ENCODE measurements at regions not wholly inside any gene's neighbourhood (a gene's known extent, or its start where the extent isn't known, plus 50 kb on each side); places are given as distances from the start of the nearest gene placed in this dataset.

GRCh38 chr20:12219798-12220197 is 302.1 kb downstream of the BTBD3 start:
- ChIA-PET POLR2A (ENCODE audit: unreplicated experiment) (no interaction called here), CTCF (no interaction called here)
- no peak overlapping the region for H3K4me3 ChIP-seq (ENCODE audit: low read length)
- H3K27ac ChIP-seq (ENCODE audit: low read length), result no peak overlapping the region
- DNase-seq, result no peak
- no peak overlapping the region for H2AFZ ChIP-seq (ENCODE audit: low read length)
- BruUV-seq (replicated peaks), result no TSS peak
- no peaks in the 10 kb centered on the region for H3K9me2 ChIP-seq (replicated peaks; ENCODE audit: low read length)
- no peaks in the 10 kb centered on the region for H3K36me3 ChIP-seq (ENCODE audit: low read depth, low read length)
- no peaks in the 10 kb centered on the region for H3F3A ChIP-seq (ENCODE audit: low read length, unreplicated experiment)
- H3K79me2 ChIP-seq (ENCODE audit: low read length), result no peaks in the 10 kb centered on the region
- no peaks in the 10 kb centered on the region for H4K20me1 ChIP-seq (ENCODE audit: low read length)
- intact Hi-C loops (cut with micrococcal nuclease), result no loop called here
- H3K9ac ChIP-seq (ENCODE audit: low read length), result no peak overlapping the region
- no peak overlapping the region for H3K4me2 ChIP-seq (ENCODE audit: low read length)
- H3K9me3 ChIP-seq (ENCODE audit: low read length), result no peaks in the 10 kb centered on the region
- no peaks in the 10 kb centered on the region for H3K4me1 ChIP-seq (ENCODE audit: insufficient read depth, low read length)
- no peak for ATAC-seq
- TF ChIP-seq EZH2 (IDR thresholded peaks at IDR 0.05; ENCODE audit: low read length, unreplicated experiment) (no peak), EZH2phosphoT487 (IDR thresholded peaks at IDR 0.05; ENCODE audit: borderline replicate concordance, low read length) (no peak)
- peaks cover 44% of the 10 kb centered on the region for H3K27me3 ChIP-seq (ENCODE audit: low read length)

GRCh38 chr20:12223057-12223456 is 305.4 kb downstream of the BTBD3 start:
- H3K4me2 ChIP-seq (ENCODE audit: low read length), result no peak overlapping the region
- H4K20me1 ChIP-seq (ENCODE audit: low read length), result no peaks in the 10 kb centered on the region
- no peak overlapping the region for H2AFZ ChIP-seq (ENCODE audit: low read length)
- no peak overlapping the region for H3K9ac ChIP-seq (ENCODE audit: low read length)
- DNase-seq, result no peak
- no peak overlapping the region for H3K4me3 ChIP-seq (ENCODE audit: low read length)
- H3K36me3 ChIP-seq (ENCODE audit: low read depth, low read length), result no peaks in the 10 kb centered on the region
- intact Hi-C loops (cut with micrococcal nuclease), result no loop called here
- no peaks in the 10 kb centered on the region for H3K4me1 ChIP-seq (ENCODE audit: insufficient read depth, low read length)
- H3K27me3 ChIP-seq (ENCODE audit: low read length), result peaks cover 35% of the 10 kb centered on the region
- H3K79me2 ChIP-seq (ENCODE audit: low read length), result no peaks in the 10 kb centered on the region
- H3K27ac ChIP-seq (ENCODE audit: low read length), result no peak overlapping the region
- H3K9me2 ChIP-seq (replicated peaks; ENCODE audit: low read length), result no peaks in the 10 kb centered on the region
- no peaks in the 10 kb centered on the region for H3F3A ChIP-seq (ENCODE audit: low read length, unreplicated experiment)
- ATAC-seq, result no peak
- no peak for TF ChIP-seq CTCF (conservative IDR thresholded peaks at IDR 0.05; ENCODE audit: low read depth, low read length)
- no peak for TF ChIP-seq EZH2 (IDR thresholded peaks at IDR 0.05; ENCODE audit: low read length, unreplicated experiment)
- TF ChIP-seq EZH2phosphoT487 (IDR thresholded peaks at IDR 0.05; ENCODE audit: borderline replicate concordance, low read length), result no peak
- no TSS peak for BruUV-seq (replicated peaks)
- POLR2A ChIA-PET (ENCODE audit: unreplicated experiment), result no interaction called here
- H3K9me3 ChIP-seq (ENCODE audit: low read length), result no peaks in the 10 kb centered on the region
- CTCF ChIA-PET, result no interaction called here

- no peak for ATAC-seq
- Histone ChIP-seq H3F3A (ENCODE audit: low read length, unreplicated experiment) (no peaks in the 10 kb centered on the region), H3K9me3 (ENCODE audit: low read length) (no peaks in the 10 kb centered on the region), H3K27ac (ENCODE audit: low read length) (no peak overlapping the region), H3K4me1 (ENCODE audit: insufficient read depth, low read length) (no peaks in the 10 kb centered on the region), H3K36me3 (ENCODE audit: low read depth, low read length) (no peaks in the 10 kb centered on the region), H2AFZ (ENCODE audit: low read length) (no peak overlapping the region), H3K27me3 (ENCODE audit: low read length) (peaks cover 46% of the 10 kb centered on the region), H3K79me2 (ENCODE audit: low read length) (no peaks in the 10 kb centered on the region), H4K20me1 (ENCODE audit: low read length) (no peaks in the 10 kb centered on the region), H3K4me3 (ENCODE audit: low read length) (no peak overlapping the region), H3K9me2 (replicated peaks; ENCODE audit: low read length) (no peaks in the 10 kb centered on the region), H3K9ac (ENCODE audit: low read length) (no peak overlapping the region), H3K4me2 (ENCODE audit: low read length) (no peak overlapping the region)
- intact Hi-C loops (cut with micrococcal nuclease), result no loop called here
- BruUV-seq (replicated peaks), result no TSS peak
- TF ChIP-seq CTCF (conservative IDR thresholded peaks at IDR 0.05; ENCODE audit: low read depth, low read length) (no peak), EZH2 (IDR thresholded peaks at IDR 0.05; ENCODE audit: low read length, unreplicated experiment) (no peak), EZH2phosphoT487 (IDR thresholded peaks at IDR 0.05; ENCODE audit: borderline replicate concordance, low read length) (no peak)
- DNase-seq, result no peak
- CTCF ChIA-PET, result no interaction called here
- POLR2A ChIA-PET (ENCODE audit: unreplicated experiment), result no interaction called here
These were observed 308.2 kb downstream of the BTBD3 start for GRCh38 chr20:12225898-12226297.

All from PC-3 (cell line).